Trophoblast cell (in vitro differentiated cells and primary cell): ENCODE measurements at regions not wholly inside any gene's neighbourhood (a gene's known extent, or its start where the extent isn't known, plus 50 kb on each side); places are given as distances from the start of the nearest gene placed in this dataset.

Experiments used
- DNase-seq, 2 donors: peaks; one replicate each; pipeline ENCODE4 v3.0.0-alpha.2; 2016
- H2AFZ ChIP-seq: 2 replicates; pipeline ENCODE4 v1.6.1; 2013; ENCODE audit warnings: low read length, moderate library complexity, mild to moderate bottlenecking; ENCODE audit not compliant: insufficient read depth, poor library complexity
- H2AK5ac ChIP-seq: 2 replicates; pipeline ENCODE4 v1.6.1; 2013; ENCODE audit warnings: mild to moderate bottlenecking, low read length
- H2BK120ac ChIP-seq: 2 replicates; pipeline ENCODE4 v1.6.1; 2013; ENCODE audit warnings: low read length, mild to moderate bottlenecking, moderate library complexity; ENCODE audit not compliant: insufficient read depth, poor library complexity
- H2BK12ac ChIP-seq: 2 replicates; pipeline ENCODE4 v1.6.1; 2013; ENCODE audit warnings: mild to moderate bottlenecking, low read length, moderate library complexity
- H2BK5ac ChIP-seq: 2 replicates; pipeline ENCODE4 v1.6.1; 2013; ENCODE audit warnings: low read length, low read depth, moderate library complexity, mild to moderate bottlenecking; ENCODE audit not compliant: poor library complexity
- H3K14ac ChIP-seq: 2 replicates; pipeline ENCODE4 v1.6.1; 2013; ENCODE audit warnings: mild to moderate bottlenecking, low read length
- H3K18ac ChIP-seq: 2 replicates; pipeline ENCODE4 v1.6.1; 2013; ENCODE audit warnings: mild to moderate bottlenecking, low read length
- H3K23ac ChIP-seq: 2 replicates; pipeline ENCODE4 v1.6.1; 2013; ENCODE audit warnings: low read length
- H3K27ac ChIP-seq: 2 replicates; pipeline ENCODE4 v1.5.1; 2013; ENCODE audit warnings: low read depth, mild to moderate bottlenecking, inconsistent platforms, low read length, moderate library complexity
- H3K27me3 ChIP-seq: 2 replicates; pipeline ENCODE4 v1.6.1; 2013; ENCODE audit warnings: inconsistent platforms, mild to moderate bottlenecking, low read length, moderate library complexity; ENCODE audit not compliant: insufficient read depth
- H3K36me3 ChIP-seq, 2 experiments: 1 replicate in 1 of 2; 2 replicates in 1 of 2; pipeline ENCODE4 v1.6.1; 2013; ENCODE audit warnings: low read length in 2 of 2, mild to moderate bottlenecking in 2 of 2, moderate library complexity in 1 of 2; ENCODE audit not compliant: insufficient read depth in 2 of 2, control insufficient read depth in 1 of 2
- H3K4ac ChIP-seq: 2 replicates; pipeline ENCODE4 v1.6.1; 2013; ENCODE audit warnings: low read depth, mild to moderate bottlenecking, low read length, moderate library complexity
- H3K4me1 ChIP-seq, 2 experiments: 1 replicate in 1 of 2; 2 replicates in 1 of 2; pipeline ENCODE4 v1.6.1; 2013; ENCODE audit warnings: low read length in 2 of 2, mild to moderate bottlenecking in 2 of 2, moderate library complexity in 1 of 2; ENCODE audit not compliant: insufficient read depth in 2 of 2, control insufficient read depth in 1 of 2
- H3K4me2 ChIP-seq: 2 replicates; pipeline ENCODE4 v1.6.1; 2013; ENCODE audit warnings: inconsistent platforms, mild to moderate bottlenecking, low read length, moderate library complexity
- H3K4me3 ChIP-seq: 2 replicates; pipeline ENCODE4 v1.5.1; 2013; ENCODE audit warnings: mild to moderate bottlenecking, low read depth, low read length, inconsistent platforms
- H3K79me1 ChIP-seq: one replicate; pipeline ENCODE4 v1.6.1; 2013; ENCODE audit warnings: low read length
- H3K79me2 ChIP-seq: 2 replicates; pipeline ENCODE4 v1.6.1; 2013; ENCODE audit warnings: low read length, mild to moderate bottlenecking; ENCODE audit not compliant: control insufficient read depth, insufficient read depth, poor library complexity
- H3K9ac ChIP-seq: 2 replicates; pipeline ENCODE4 v1.6.1; 2013; ENCODE audit warnings: mild to moderate bottlenecking, low read length
- H3K9me3 ChIP-seq: 2 replicates; pipeline ENCODE4 v1.6.1; 2013; ENCODE audit warnings: low read depth, mild to moderate bottlenecking, control low read depth, inconsistent platforms, low read length; ENCODE audit not compliant: insufficient read depth
- H4K12ac ChIP-seq: 2 replicates; pipeline ENCODE4 v1.6.1; 2013; ENCODE audit warnings: low read depth, mild to moderate bottlenecking, low read length, moderate library complexity
- H4K8ac ChIP-seq: 2 replicates; pipeline ENCODE4 v1.6.1; 2013; ENCODE audit warnings: low read depth, mild to moderate bottlenecking, low read length, moderate library complexity
- H4K91ac ChIP-seq: one replicate; pipeline ENCODE4 v1.6.1; 2013; ENCODE audit warnings: low read depth, mild to moderate bottlenecking, low read length, moderate library complexity
- WGBS: extraction: QIAGEN DNeasy Blood & Tissue Kit; methylation state at CpG from one replicate; pipeline ENCODE4 v1.1.7; 2013; ENCODE audit warnings: missing lambda C conversion rate; ENCODE audit not compliant: insufficient read length, insufficient coverage; ENCODE audit errors: extremely low coverage; 5-methylcytosine and 5-hydroxymethylcytosine counted together

GRCh38 chr5:133891390-133891789 is 77.0 kb downstream of the C5orf15 start:
- no peak overlapping the region for H3K18ac ChIP-seq
- no peak overlapping the region for H3K27ac ChIP-seq
- DNase-seq, result no peak
- H2BK12ac ChIP-seq, result no peak overlapping the region
- H3K14ac ChIP-seq, result no peak overlapping the region
- no peak overlapping the region for H4K12ac ChIP-seq
- no peak overlapping the region for H3K4ac ChIP-seq
- no peak overlapping the region for H2BK5ac ChIP-seq
- no peak overlapping the region for H3K23ac ChIP-seq
- no peaks in the 10 kb centered on the region for H3K36me3 ChIP-seq
- no peak overlapping the region for H2BK120ac ChIP-seq
- H3K4me3 ChIP-seq, result no peak overlapping the region
- H2AFZ ChIP-seq, result no peak overlapping the region
- no peak overlapping the region for H4K91ac ChIP-seq
- H3K4me2 ChIP-seq, result no peak overlapping the region
- H3K27me3 ChIP-seq, result no peaks in the 10 kb centered on the region
- no peaks in the 10 kb centered on the region for H3K9me3 ChIP-seq
- H3K4me1 ChIP-seq, result peaks cover 0 to 2% of the 10 kb centered on the region in 2 experiments
- no peak overlapping the region for H2AK5ac ChIP-seq
- no peak overlapping the region for H3K9ac ChIP-seq
- H4K8ac ChIP-seq, result no peak overlapping the region
- WGBS, result no CpG with 5 or more reads among the region's 5 CpGs
- H3K79me2 ChIP-seq, result no peaks in the 10 kb centered on the region
- no peaks in the 10 kb centered on the region for H3K79me1 ChIP-seq

- Histone ChIP-seq H3K79me2 (no peaks in the 10 kb centered on the region), H3K9me3 (no peaks in the 10 kb centered on the region)
These were observed 77.6 kb downstream of the C5orf15 start for GRCh38 chr5:133890776-133891280.

GRCh38 chr5:133890314-133890713 is 78.1 kb downstream of the C5orf15 start:
- Histone ChIP-seq H2BK120ac (no peak overlapping the region), H2BK12ac (no peak overlapping the region), H3K4me1 (peaks cover 0 to 2% of the 10 kb centered on the region in 2 experiments), H2AK5ac (no peak overlapping the region), H3K18ac (no peak overlapping the region), H4K8ac (no peak overlapping the region), H3K4ac (no peak overlapping the region), H3K27ac (no peak overlapping the region), H4K91ac (no peak overlapping the region), H3K79me2 (no peaks in the 10 kb centered on the region), H2BK5ac (no peak overlapping the region), H3K14ac (no peak overlapping the region), H3K9me3 (no peaks in the 10 kb centered on the region), H3K79me1 (no peaks in the 10 kb centered on the region), H3K23ac (no peak overlapping the region), H2AFZ (no peak overlapping the region), H3K4me2 (no peak overlapping the region), H3K4me3 (no peak overlapping the region), H3K27me3 (no peaks in the 10 kb centered on the region), H4K12ac (no peak overlapping the region), H3K36me3 (no peaks in the 10 kb centered on the region), H3K9ac (no peak overlapping the region)
- no peak for DNase-seq
- no CpG with 5 or more reads among the region's 2 CpGs for WGBS

More at GRCh38 chr5:133890776-133891280, 77.6 kb downstream of the C5orf15 start:
- Histone ChIP-seq H2BK5ac (no peak overlapping the region), H3K27me3 (no peaks in the 10 kb centered on the region), H2AK5ac (no peak overlapping the region), H3K4ac (no peak overlapping the region), H2AFZ (no peak overlapping the region), H4K91ac (no peak overlapping the region), H4K8ac (no peak overlapping the region), H3K4me1 (peaks cover 0 to 2% of the 10 kb centered on the region in 2 experiments), H3K9ac (no peak overlapping the region), H2BK120ac (no peak overlapping the region), H3K4me3 (no peak overlapping the region), H3K27ac (no peak overlapping the region), H2BK12ac (no peak overlapping the region), H3K4me2 (no peak overlapping the region), H3K14ac (no peak overlapping the region), H3K23ac (no peak overlapping the region), H3K79me1 (no peaks in the 10 kb centered on the region), H3K18ac (no peak overlapping the region), H3K36me3 (no peaks in the 10 kb centered on the region), H4K12ac (no peak overlapping the region)
- no CpG with 5 or more reads among the region's 1 CpG for WGBS
- no peak for DNase-seq

GRCh38 chr5:133889271-133889905 is 79.0 kb downstream of the C5orf15 start:
- H3K27me3 ChIP-seq, result no peaks in the 10 kb centered on the region
- no peak overlapping the region for H4K91ac ChIP-seq
- no peaks in the 10 kb centered on the region for H3K36me3 ChIP-seq
- H3K23ac ChIP-seq, result no peak overlapping the region
- H3K79me1 ChIP-seq, result no peaks in the 10 kb centered on the region
- no peak overlapping the region for H2AFZ ChIP-seq
- no peak overlapping the region for H2BK12ac ChIP-seq
- no peak overlapping the region for H2BK5ac ChIP-seq
- H3K9ac ChIP-seq, result no peak overlapping the region
- no peak overlapping the region for H3K4me2 ChIP-seq
- no peak overlapping the region for H3K4ac ChIP-seq
- no peak overlapping the region for H3K14ac ChIP-seq
- no peak overlapping the region for H2AK5ac ChIP-seq
- no CpG with 5 or more reads among the region's 6 CpGs for WGBS
- no peak overlapping the region for H3K18ac ChIP-seq
- no peaks in the 10 kb centered on the region for H3K79me2 ChIP-seq
- DNase-seq, result no peak
- no peak overlapping the region for H4K8ac ChIP-seq
- no peak overlapping the region for H2BK120ac ChIP-seq
- H3K27ac ChIP-seq, result no peak overlapping the region
- H3K4me1 ChIP-seq, result peaks cover 0 to 4% of the 10 kb centered on the region in 2 experiments
- no peak overlapping the region for H4K12ac ChIP-seq
- no peaks in the 10 kb centered on the region for H3K9me3 ChIP-seq
- H3K4me3 ChIP-seq, result no peak overlapping the region
